Fibroblast of skin of right quadriceps (primary cell): ENCODE measurements at regions not wholly inside any gene's neighbourhood (a gene's known extent, or its start where the extent isn't known, plus 50 kb on each side); places are given as distances from the start of the nearest gene placed in this dataset.
"Not testable (repeated sequence)": the region's sequence is repeated elsewhere in the genome, so short reads cannot be mapped to it uniquely, and the experiment has no call there.

Experiments
- DNase-seq: peaks from one replicate; pipeline ENCODE4 v3.0.0-alpha.2; 2013

- no peak for DNase-seq
These were observed 106.7 kb upstream of the KDM7A start for GRCh38 chr7:140283472-140283871.

- no peak for DNase-seq
These were observed 105.2 kb upstream of the KDM7A start for GRCh38 chr7:140281960-140282359.

GRCh38 chr7:140281255-140281654, 104.5 kb upstream of the KDM7A start:
- no peak for DNase-seq

- DNase-seq = no peak
These were observed 99.2 kb upstream of the KDM7A start for GRCh38 chr7:140276001-140276400.

- peak; percentile 31 for DNase-seq
These were observed 98.5 kb upstream of the KDM7A start for GRCh38 chr7:140275069-140275965.

GRCh38 chr7:140273417-140273816, 96.6 kb upstream of the KDM7A start:
- no peak for DNase-seq

- DNase-seq = not testable (repeated sequence)
These were observed 94.8 kb upstream of the KDM7A start for GRCh38 chr7:140271643-140271968.

GRCh38 chr7:140269004-140269638, 92.3 kb upstream of the KDM7A start:
- DNase-seq = no peak

- DNase-seq = no peak
These were observed 90.8 kb upstream of the KDM7A start for GRCh38 chr7:140267381-140268226.

- no peak for DNase-seq
These were observed 86.5 kb upstream of the KDM7A start for GRCh38 chr7:140263277-140263676.

GRCh38 chr7:140262242-140262903, 85.6 kb upstream of the KDM7A start:
- DNase-seq = no peak

- DNase-seq = no peak
These were observed 84.7 kb upstream of the KDM7A start for GRCh38 chr7:140261522-140261921.

- no peak for DNase-seq
These were observed 84.3 kb upstream of the KDM7A start for GRCh38 chr7:140261105-140261486.

- no peak for DNase-seq
These were observed 83.7 kb upstream of the KDM7A start for GRCh38 chr7:140260352-140261104.

- not testable (repeated sequence) for DNase-seq
These were observed 80.5 kb upstream of the KDM7A start for GRCh38 chr7:140257278-140257677.

GRCh38 chr7:140254976-140255375, 78.2 kb upstream of the KDM7A start:
- DNase-seq = not testable (repeated sequence)

GRCh38 chr7:140249036-140249806, 72.4 kb upstream of the KDM7A start:
- DNase-seq = no peak

GRCh38 chr7:140247559-140247958, 70.8 kb upstream of the KDM7A start:
- no peak for DNase-seq

- DNase-seq = no peak
These were observed 68.9 kb upstream of the KDM7A start for GRCh38 chr7:140245611-140246105.

- no peak for DNase-seq
These were observed 65.6 kb upstream of the KDM7A start for GRCh38 chr7:140242057-140243031.
